D721Med (cell line): ENCODE measurements at regions not wholly inside any gene's neighbourhood (a gene's known extent, or its start where the extent isn't known, plus 50 kb on each side); places are given as distances from the start of the nearest gene placed in this dataset.

ENCODE experiments used
- DNase-seq: peaks from one replicate; pipeline ENCODE4 v3.0.0; 2011; ENCODE audit warnings: low spot score; ENCODE audit not compliant: insufficient read length
- FAIRE-seq: peaks from 2 replicates; lab custom pipeline; 2011; peaks lifted over from hg19 to GRCh38; lab: Jason Lieb, UNC
- TF ChIP-seq, protein P1 (sequence below): IDR thresholded peaks from 2 replicates; pipeline ENCODE4 v1.5.1; 2012; ENCODE audit warnings: mild to moderate bottlenecking, control low read depth; ENCODE audit not compliant: insufficient read depth; ENCODE audit errors: missing control alignments

DNA sequence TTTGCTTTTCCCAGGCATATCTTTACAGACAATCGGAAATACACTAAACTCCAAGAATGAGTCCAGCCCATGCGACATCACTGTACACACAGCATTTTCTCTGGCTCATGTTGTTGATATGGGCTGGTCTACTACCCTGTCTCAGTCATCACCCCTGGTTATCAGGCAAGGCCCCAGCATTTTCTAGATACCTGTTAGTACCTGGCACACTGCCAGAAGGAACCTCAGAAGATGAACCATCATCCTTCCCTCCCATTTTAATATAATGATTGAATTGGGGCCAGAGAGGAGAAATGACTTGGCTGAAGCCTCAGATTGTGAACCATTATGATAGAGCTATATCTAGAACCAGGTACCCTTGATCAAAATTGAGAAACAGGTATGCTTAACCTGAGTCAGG lies 406.2 kb downstream of the CDH11 start:
- FAIRE-seq: no peak
- TF ChIP-seq, protein P1, sequence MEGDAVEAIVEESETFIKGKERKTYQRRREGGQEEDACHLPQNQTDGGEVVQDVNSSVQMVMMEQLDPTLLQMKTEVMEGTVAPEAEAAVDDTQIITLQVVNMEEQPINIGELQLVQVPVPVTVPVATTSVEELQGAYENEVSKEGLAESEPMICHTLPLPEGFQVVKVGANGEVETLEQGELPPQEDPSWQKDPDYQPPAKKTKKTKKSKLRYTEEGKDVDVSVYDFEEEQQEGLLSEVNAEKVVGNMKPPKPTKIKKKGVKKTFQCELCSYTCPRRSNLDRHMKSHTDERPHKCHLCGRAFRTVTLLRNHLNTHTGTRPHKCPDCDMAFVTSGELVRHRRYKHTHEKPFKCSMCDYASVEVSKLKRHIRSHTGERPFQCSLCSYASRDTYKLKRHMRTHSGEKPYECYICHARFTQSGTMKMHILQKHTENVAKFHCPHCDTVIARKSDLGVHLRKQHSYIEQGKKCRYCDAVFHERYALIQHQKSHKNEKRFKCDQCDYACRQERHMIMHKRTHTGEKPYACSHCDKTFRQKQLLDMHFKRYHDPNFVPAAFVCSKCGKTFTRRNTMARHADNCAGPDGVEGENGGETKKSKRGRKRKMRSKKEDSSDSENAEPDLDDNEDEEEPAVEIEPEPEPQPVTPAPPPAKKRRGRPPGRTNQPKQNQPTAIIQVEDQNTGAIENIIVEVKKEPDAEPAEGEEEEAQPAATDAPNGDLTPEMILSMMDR: no peak
- no peak for DNase-seq

DNA sequence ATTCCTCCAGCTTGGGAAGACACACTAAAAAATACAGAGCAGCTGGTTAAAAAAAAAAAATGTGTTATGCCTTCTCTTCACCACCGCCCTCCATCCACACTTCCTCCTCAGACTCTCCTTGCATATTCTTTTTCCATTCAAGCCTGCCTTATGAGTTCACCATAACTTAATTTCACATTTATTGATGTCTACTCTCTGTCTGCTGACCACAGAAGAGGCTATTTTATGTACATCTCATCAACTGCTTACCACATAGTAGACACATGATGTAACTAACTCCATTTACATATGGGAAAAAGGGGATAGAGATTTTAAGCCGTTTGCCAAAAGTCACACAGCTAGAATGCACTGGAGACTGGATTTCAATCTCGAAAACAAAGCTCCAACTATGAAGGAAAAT lies 409.8 kb downstream of the CDH11 start:
- FAIRE-seq (no peak), DNase-seq (no peak)
- TF ChIP-seq, protein P1: no peak

DNA sequence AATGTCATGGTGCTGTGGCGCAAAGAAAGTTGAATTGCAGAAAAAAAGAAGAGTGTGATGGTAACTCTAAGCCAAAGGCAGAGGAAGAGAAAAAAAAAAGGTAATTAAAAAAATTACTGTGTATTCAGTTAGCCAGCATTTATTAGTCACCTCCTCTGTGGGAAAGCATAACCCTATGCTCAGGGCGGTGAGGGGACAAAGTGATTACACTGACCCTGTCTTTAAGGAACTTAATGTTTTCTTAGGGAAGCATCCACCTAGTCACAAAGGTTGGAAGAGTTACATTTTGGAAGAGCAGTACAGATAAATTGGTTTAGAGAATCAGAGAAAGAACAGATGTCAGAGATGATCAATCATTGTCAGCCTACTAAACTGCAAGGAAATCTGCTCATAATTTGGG lies 410.3 kb downstream of the CDH11 start:
- no peak for FAIRE-seq

DNA sequence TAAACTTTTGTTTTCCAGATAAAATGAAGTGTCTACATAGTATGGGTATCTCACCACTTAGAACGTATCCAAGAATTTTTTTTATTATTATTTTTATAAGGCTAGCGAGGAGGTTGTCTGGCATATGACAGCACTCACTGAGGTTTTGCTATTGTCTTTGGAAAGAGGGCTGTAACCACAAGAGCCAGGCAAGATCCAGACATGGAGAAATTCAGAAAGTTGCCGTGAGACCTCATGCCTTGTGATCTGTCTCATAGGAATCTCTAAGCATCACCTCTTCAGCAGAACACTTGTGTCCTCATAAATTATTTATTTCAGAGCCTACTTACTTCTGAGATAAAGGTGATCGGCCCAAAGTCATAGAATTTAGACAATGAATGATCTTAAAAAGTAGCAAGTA lies 410.8 kb downstream of the CDH11 start:
- FAIRE-seq: no peak
- TF ChIP-seq, protein P1: no peak

More for the DNA sequence above, 410.3 kb downstream of the CDH11 start:
- no peak for DNase-seq
- TF ChIP-seq, protein P1: no peak

DNA sequence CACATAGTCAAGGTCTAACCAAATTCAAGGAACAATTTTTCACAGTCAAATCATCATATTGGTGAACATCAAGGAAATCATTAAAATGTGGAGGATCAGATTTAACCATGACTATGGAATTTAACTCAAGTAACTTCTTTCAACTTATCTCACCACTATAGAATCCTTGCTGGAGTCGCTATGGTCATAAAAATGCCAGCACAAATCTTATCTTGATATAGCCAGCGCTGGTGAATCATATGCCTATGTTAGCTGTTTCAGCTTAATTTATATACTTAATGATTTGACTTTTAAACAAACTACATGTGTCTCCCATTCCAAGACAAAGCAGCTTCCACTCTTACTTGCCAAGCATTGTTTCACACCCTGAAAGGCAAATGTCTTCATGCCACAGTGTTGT lies 416.4 kb downstream of the CDH11 start:
- FAIRE-seq: no peak

More for the DNA sequence above, 410.8 kb downstream of the CDH11 start:
- DNase-seq: no peak

DNA sequence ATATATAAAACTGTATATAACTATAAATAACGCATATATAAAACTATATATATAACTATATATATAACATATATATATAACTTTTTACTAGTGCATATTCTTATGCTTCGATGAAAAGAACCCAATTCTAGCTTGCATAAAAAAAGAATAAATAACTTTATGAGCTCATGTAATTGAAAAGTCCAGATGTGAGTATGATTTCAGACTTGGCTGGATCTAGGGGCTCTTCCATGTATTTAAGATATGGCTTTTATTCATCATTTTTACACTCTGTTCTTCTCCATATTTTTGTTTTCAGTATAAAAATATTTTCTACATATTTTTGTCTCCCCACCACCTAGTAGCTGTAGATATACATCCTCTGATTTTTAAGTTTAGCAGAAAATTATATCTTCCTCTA lies 417.5 kb downstream of the CDH11 start:
- no peak for FAIRE-seq
- no peak for DNase-seq
- TF ChIP-seq, protein P1: no peak

More for the DNA sequence above, 416.4 kb downstream of the CDH11 start:
- DNase-seq: no peak
- TF ChIP-seq, protein P1: no peak

DNA sequence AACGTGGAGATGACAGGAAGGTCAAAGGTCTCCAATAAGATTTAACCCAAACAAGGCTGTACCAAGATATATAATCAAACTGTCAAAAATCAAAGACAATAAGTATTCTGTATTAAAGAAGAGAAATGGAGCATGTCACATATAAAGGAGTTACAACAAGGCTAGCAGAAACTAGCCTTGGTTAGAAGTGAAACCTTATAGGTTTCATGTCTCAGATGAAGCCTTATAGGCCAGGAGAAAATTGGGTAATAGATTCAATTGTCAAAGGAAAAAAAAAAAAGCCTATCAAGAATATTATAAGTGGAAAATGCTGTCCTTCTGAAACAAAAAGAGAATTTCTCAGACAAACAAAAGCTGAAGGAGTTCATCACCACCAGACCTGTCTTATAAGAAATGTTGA lies 419.4 kb downstream of the CDH11 start:
- TF ChIP-seq, protein P1: no peak
- DNase-seq (no peak), FAIRE-seq (no peak)
